ENCODE measurements at regions not wholly inside any gene's neighbourhood (a gene's known extent, or its start where the extent isn't known, plus 50 kb on each side); places are given as distances from the start of the nearest gene placed in this dataset.

DNA sequence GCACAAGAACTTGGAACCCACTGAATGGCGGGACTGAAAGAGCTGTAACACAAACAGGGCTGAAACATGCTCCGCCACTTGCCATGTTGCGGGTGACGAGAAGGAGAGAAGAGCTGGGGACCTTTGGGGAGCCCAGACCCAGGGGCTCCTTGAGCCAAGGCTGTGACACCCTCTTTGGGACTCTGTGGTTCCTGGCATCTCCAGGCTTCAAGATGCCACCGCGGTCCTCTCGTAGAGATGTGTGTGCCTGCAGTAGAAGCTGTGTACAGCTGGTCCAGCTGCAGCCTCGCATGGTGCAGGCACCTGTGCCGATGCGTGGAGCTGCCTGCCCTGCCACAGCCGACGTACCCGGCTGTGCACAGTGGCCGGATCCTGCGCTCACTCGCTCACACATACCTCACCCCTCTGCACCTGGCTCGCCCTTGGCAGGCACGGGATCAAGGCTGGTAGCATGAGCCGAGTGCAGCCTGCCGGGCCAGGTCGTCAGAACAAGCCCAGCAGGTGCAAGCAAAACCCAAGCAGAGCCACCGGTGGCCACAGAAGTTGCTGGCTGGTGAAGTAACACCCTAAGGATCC, 1385.8 kb downstream of the PCDH9 start:
- Mint-ChIP-seq H3K36me3 (no peaks in the 10 kb centered on the region), H3K4me3 (no peak overlapping the region), H3K9me3 (peaks cover 9% of the 10 kb centered on the region), H3K4me1 (no peaks in the 10 kb centered on the region), H3K27ac (no peak overlapping the region), H3K27me3 (no peaks in the 10 kb centered on the region)
- CTCF ChIA-PET, result no interaction called here
- no peak for DNase-seq

DNA sequence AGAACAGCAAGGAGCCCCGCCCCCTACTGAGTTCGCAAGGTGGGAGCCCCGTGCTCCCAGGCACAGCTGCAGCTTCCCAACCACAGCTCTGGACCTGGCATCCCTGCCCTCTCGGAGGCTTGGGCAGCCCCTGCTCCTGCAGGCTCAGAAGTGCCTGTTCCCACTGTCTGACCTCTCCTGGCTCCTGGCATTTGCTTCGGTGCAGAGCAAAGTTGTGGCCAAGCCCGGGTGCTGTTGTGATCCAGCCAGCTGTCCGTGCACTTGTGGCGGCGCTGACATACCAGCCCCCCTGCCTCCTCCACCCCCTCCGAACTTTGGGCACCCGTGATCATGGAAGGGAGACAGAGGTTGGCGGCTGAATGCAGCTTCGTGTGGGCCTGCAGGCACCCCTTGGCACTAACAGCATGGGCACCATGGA, 1386.8 kb downstream of the PCDH9 start:
- no peaks in the 10 kb centered on the region for H3K36me3 Mint-ChIP-seq
- CTCF ChIA-PET, result interaction anchor here (0.6 kb wide), 1 partner anchor 892 kb away, joined by 3 read pairs; no protein-coding TSS in a partner anchor
- no peak overlapping the region for H3K27ac Mint-ChIP-seq
- peaks cover 9% of the 10 kb centered on the region for H3K9me3 Mint-ChIP-seq
- no peaks in the 10 kb centered on the region for H3K27me3 Mint-ChIP-seq
- H3K4me1 Mint-ChIP-seq, result no peaks in the 10 kb centered on the region
- no peak for DNase-seq
- no peak overlapping the region for H3K4me3 Mint-ChIP-seq

DNA sequence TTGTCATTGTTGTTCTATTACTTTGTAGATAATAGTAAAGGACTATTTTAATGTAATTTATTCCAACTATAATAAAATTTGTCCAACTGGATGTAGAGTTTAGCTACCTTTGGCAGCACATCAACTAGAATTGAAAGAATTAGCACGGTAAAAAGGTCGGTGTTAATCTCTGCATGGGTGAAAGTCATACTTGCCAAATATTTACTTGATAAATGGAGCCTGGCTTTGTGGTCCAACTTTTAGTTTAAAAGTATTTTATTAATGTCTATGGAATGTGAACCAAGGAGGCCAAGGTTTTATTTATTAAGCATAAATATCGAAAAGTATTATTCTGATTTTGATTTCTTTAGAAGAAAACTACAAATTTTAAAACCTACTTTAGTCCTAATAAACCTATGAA, 1389.0 kb downstream of the PCDH9 start:
- Mint-ChIP-seq H3K9me3 (peaks cover 6% of the 10 kb centered on the region), H3K4me3 (no peak overlapping the region), H3K36me3 (no peaks in the 10 kb centered on the region), H3K27me3 (no peaks in the 10 kb centered on the region), H3K27ac (no peak overlapping the region), H3K4me1 (no peaks in the 10 kb centered on the region)
- CTCF ChIA-PET, result no interaction called here
- DNase-seq, result no peak

DNA sequence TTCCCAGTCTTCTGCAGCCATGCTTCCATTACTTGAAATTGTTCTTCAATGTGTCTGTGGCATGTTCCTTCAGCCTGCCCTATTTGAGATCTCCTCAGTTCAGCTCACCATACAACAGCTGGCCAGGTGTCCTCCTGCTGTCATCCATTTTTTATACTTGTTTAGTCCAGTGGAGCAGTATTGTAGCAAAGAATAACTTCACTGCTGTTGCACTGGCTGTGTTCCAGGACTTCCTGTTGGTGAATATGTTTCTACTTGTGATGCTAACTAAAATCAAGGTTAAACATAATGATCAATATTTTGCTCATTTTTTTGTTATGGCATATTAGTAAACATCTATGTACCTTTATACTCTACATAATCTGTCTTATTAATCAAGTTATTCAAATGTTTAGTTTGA, 1394.1 kb downstream of the PCDH9 start:
- H3K27me3 Mint-ChIP-seq, result no peaks in the 10 kb centered on the region
- H3K4me3 Mint-ChIP-seq, result no peak overlapping the region
- CTCF ChIA-PET, result no interaction called here
- no peak for DNase-seq
- H3K36me3 Mint-ChIP-seq, result no peaks in the 10 kb centered on the region
- no peaks in the 10 kb centered on the region for H3K9me3 Mint-ChIP-seq
- no peaks in the 10 kb centered on the region for H3K4me1 Mint-ChIP-seq
- no peak overlapping the region for H3K27ac Mint-ChIP-seq

GRCh38 chr13:65834897-65835296, 1395.2 kb downstream of the PCDH9 start:
- CTCF ChIA-PET, result no interaction called here
- Mint-ChIP-seq H3K4me3 (no peak overlapping the region), H3K27ac (no peak overlapping the region)

GRCh38 chr13:65830411-65831205, 1399.5 kb downstream of the PCDH9 start:
- Mint-ChIP-seq H3K36me3 (no peaks in the 10 kb centered on the region), H3K27me3 (no peaks in the 10 kb centered on the region)

More at GRCh38 chr13:65834897-65835296, 1395.2 kb downstream of the PCDH9 start:
- no peaks in the 10 kb centered on the region for H3K27me3 Mint-ChIP-seq
- H3K4me1 Mint-ChIP-seq, result no peaks in the 10 kb centered on the region
- no peaks in the 10 kb centered on the region for H3K36me3 Mint-ChIP-seq
- no peak for DNase-seq
- peaks cover 3% of the 10 kb centered on the region for H3K9me3 Mint-ChIP-seq

GRCh38 chr13:65829241-65830008, 1400.7 kb downstream of the PCDH9 start:
- no peak overlapping the region for H3K27ac Mint-ChIP-seq
- no peaks in the 10 kb centered on the region for H3K27me3 Mint-ChIP-seq
- H3K4me1 Mint-ChIP-seq, result no peaks in the 10 kb centered on the region
- H3K9me3 Mint-ChIP-seq, result peaks cover 5% of the 10 kb centered on the region
- no peak overlapping the region for H3K4me3 Mint-ChIP-seq
- DNase-seq, result no peak
- CTCF ChIA-PET, result no interaction called here
- H3K36me3 Mint-ChIP-seq, result no peaks in the 10 kb centered on the region

More at GRCh38 chr13:65830411-65831205, 1399.5 kb downstream of the PCDH9 start:
- Mint-ChIP-seq H3K27ac (no peak overlapping the region), H3K9me3 (peaks cover 5% of the 10 kb centered on the region), H3K4me3 (no peak overlapping the region), H3K4me1 (no peaks in the 10 kb centered on the region)
- CTCF ChIA-PET, result no interaction called here
- DNase-seq, result no peak

DNA sequence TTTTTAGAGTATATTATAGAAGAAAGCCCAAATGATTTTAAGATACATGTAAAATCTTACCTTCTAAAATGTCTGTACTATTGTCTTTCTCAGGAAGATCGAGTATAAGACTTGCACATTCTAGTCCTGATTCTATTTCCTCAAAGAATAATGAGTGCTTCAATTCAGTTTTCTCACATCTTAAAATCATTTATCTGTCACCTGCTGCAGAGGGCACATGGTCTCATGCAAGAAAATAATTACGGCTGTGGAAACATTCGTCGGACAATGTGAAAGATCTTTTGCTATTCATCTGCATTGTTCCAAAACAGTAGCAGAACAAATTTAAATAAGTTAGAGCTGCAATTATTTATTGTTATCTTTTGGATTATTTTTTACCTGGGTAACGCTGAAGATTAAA, 1403.5 kb downstream of the PCDH9 start:
- peaks cover 5% of the 10 kb centered on the region for H3K9me3 Mint-ChIP-seq
- H3K27me3 Mint-ChIP-seq, result no peaks in the 10 kb centered on the region
- no peak overlapping the region for H3K27ac Mint-ChIP-seq
- H3K4me1 Mint-ChIP-seq, result no peaks in the 10 kb centered on the region
- H3K4me3 Mint-ChIP-seq, result no peak overlapping the region
- no peak for DNase-seq
- no peaks in the 10 kb centered on the region for H3K36me3 Mint-ChIP-seq
- CTCF ChIA-PET, result no interaction called here

GRCh38 chr13:65825039-65825438, 1405.1 kb downstream of the PCDH9 start:
- Mint-ChIP-seq H3K36me3 (no peaks in the 10 kb centered on the region), H3K27ac (no peak overlapping the region), H3K9me3 (peaks cover 2% of the 10 kb centered on the region), H3K4me3 (no peak overlapping the region), H3K4me1 (no peaks in the 10 kb centered on the region), H3K27me3 (no peaks in the 10 kb centered on the region)
- DNase-seq, result no peak
- CTCF ChIA-PET, result no interaction called here

DNA sequence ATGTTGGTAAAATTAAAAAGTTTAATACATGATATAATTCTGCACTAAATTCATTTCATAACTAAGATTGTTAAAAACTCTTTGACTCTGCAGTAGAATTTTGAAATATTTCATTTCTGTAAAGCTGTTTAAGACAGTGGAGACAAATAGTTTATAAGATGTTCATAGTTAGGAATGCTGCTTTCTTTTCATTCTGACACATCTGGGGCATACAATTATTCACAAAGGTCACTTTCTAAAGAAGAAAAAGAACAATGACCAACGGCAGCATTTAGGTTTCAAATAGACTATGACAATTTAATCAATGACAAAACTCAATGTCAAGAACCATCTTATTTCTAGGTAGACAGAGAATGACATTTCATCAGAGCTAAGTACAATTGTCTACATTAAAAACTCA, 1422.1 kb downstream of the PCDH9 start:
- Mint-ChIP-seq H3K4me1 (no peaks in the 10 kb centered on the region), H3K27ac (no peak overlapping the region), H3K27me3 (no peaks in the 10 kb centered on the region), H3K36me3 (no peaks in the 10 kb centered on the region), H3K4me3 (no peak overlapping the region), H3K9me3 (no peaks in the 10 kb centered on the region)
- DNase-seq, result no peak
- CTCF ChIA-PET, result no interaction called here

GRCh38 chr13:65803530-65804392, 1426.4 kb downstream of the PCDH9 start:
- CTCF ChIA-PET, result no interaction called here
- no peaks in the 10 kb centered on the region for H3K4me1 Mint-ChIP-seq
- no peaks in the 10 kb centered on the region for H3K36me3 Mint-ChIP-seq
- no peaks in the 10 kb centered on the region for H3K27me3 Mint-ChIP-seq
- DNase-seq, result no peak
- no peak overlapping the region for H3K27ac Mint-ChIP-seq
- no peaks in the 10 kb centered on the region for H3K9me3 Mint-ChIP-seq
- H3K4me3 Mint-ChIP-seq, result no peak overlapping the region

GRCh38 chr13:65789815-65790214, 1440.3 kb downstream of the PCDH9 start:
- Mint-ChIP-seq H3K27ac (no peak overlapping the region), H3K4me1 (no peaks in the 10 kb centered on the region), H3K27me3 (no peaks in the 10 kb centered on the region), H3K9me3 (peaks cover 6% of the 10 kb centered on the region), H3K4me3 (no peak overlapping the region), H3K36me3 (no peaks in the 10 kb centered on the region)
- CTCF ChIA-PET, result no interaction called here
- DNase-seq, result no peak

GRCh38 chr13:65787082-65787481, 1443.1 kb downstream of the PCDH9 start:
- no peaks in the 10 kb centered on the region for H3K27me3 Mint-ChIP-seq
- CTCF ChIA-PET, result no interaction called here

More at GRCh38 chr13:65787082-65787481, 1443.1 kb downstream of the PCDH9 start:
- H3K27ac Mint-ChIP-seq, result no peak overlapping the region
- no peaks in the 10 kb centered on the region for H3K4me1 Mint-ChIP-seq
- H3K9me3 Mint-ChIP-seq, result peaks cover 8% of the 10 kb centered on the region
- H3K36me3 Mint-ChIP-seq, result no peaks in the 10 kb centered on the region
- no peak overlapping the region for H3K4me3 Mint-ChIP-seq
- no peak for DNase-seq

Measured in activated naive CD4-positive, alpha-beta T cell treated with anti-CD3 and anti-CD28 coated beads, Interleukin-2, amount 10 ng/mL, durations not matched to agents 7 days and 5 days (primary cell).